PFSK-1 (cell line): ENCODE measurements at regions not wholly inside any gene's neighbourhood (a gene's known extent, or its start where the extent isn't known, plus 50 kb on each side); places are given as distances from the start of the nearest gene placed in this dataset.

Experiments
- FOXP2 ChIP-seq: optimal IDR thresholded peaks from 2 replicates; pipeline ENCODE3; 2011; ENCODE audit warnings: borderline replicate concordance, control low read depth, inconsistent platforms; ENCODE audit not compliant: insufficient read depth; ENCODE audit errors: extremely low read length, extremely low read depth
- POLR2AphosphoS5 ChIP-seq: IDR thresholded peaks from 2 replicates; pipeline ENCODE4 v1.6.1; 2012; ENCODE audit warnings: low read depth, mild to moderate bottlenecking, control low read depth, low read length, moderate library complexity
- REST ChIP-seq, 2 experiments: IDR thresholded peaks; 2 replicates each; pipeline versions ENCODE4 v1.6.1 to v1.8.0; 2011 to 2012; ENCODE audit warnings: low read depth in 2 of 2, low read length in 2 of 2, control low read depth in 1 of 2, inconsistent platforms in 1 of 2, mild to moderate bottlenecking in 1 of 2, moderate library complexity in 1 of 2; ENCODE audit not compliant: insufficient read depth in 1 of 2
- SIN3A ChIP-seq: IDR thresholded peaks from 2 replicates; pipeline ENCODE4 v1.6.1; 2012; ENCODE audit warnings: mild to moderate bottlenecking, low read length, moderate library complexity, borderline replicate concordance; ENCODE audit not compliant: insufficient read depth
- TAF1 ChIP-seq: IDR thresholded peaks from 2 replicates; pipeline ENCODE4 v1.6.1; 2012; ENCODE audit warnings: low read length, control low read depth, borderline replicate concordance; ENCODE audit not compliant: insufficient read depth

- TF ChIP-seq POLR2AphosphoS5 (no peak), TAF1 (no peak), SIN3A (no peak), REST (IDR thresholded peaks at IDR 0.05; ENCODE audit: insufficient read depth in 1 of 2, low read depth in 2 of 2, low read length in 2 of 2) (no peak)
These were observed 1119.5 kb upstream of the TMPRSS15 start for GRCh38 chr21:19523061-19523460.

- TF ChIP-seq REST (IDR thresholded peaks at IDR 0.05; ENCODE audit: insufficient read depth in 1 of 2, low read depth in 2 of 2, low read length in 2 of 2) (no peak), SIN3A (no peak), POLR2AphosphoS5 (no peak), FOXP2 (no peak), TAF1 (no peak)
These were observed 1120.2 kb upstream of the TMPRSS15 start for GRCh38 chr21:19523746-19524145.

GRCh38 chr21:19529031-19529430 is 1125.4 kb upstream of the TMPRSS15 start:
- no peak for TF ChIP-seq POLR2AphosphoS5
- TF ChIP-seq REST (IDR thresholded peaks at IDR 0.05; ENCODE audit: insufficient read depth in 1 of 2, low read depth in 2 of 2, low read length in 2 of 2): no peak
- TF ChIP-seq FOXP2: no peak
- no peak for TF ChIP-seq SIN3A
- no peak for TF ChIP-seq TAF1

- no peak for TF ChIP-seq SIN3A
These were observed 1131.8 kb upstream of the TMPRSS15 start for GRCh38 chr21:19535356-19535755.

- TF ChIP-seq FOXP2 (no peak), SIN3A (no peak)
These were observed 1133.5 kb upstream of the TMPRSS15 start for GRCh38 chr21:19537116-19537515.

GRCh38 chr21:19540287-19540686 is 1136.7 kb upstream of the TMPRSS15 start:
- TF ChIP-seq TAF1: no peak
- TF ChIP-seq FOXP2: no peak
- no peak for TF ChIP-seq REST (IDR thresholded peaks at IDR 0.05; ENCODE audit: insufficient read depth in 1 of 2, low read depth in 2 of 2, low read length in 2 of 2)
- TF ChIP-seq SIN3A: no peak
- TF ChIP-seq POLR2AphosphoS5: no peak
